Activated CD4-positive, alpha-beta T cell treated with anti-CD3 and anti-CD28 coated beads, Interleukin-2, amount 10 ng/mL, durations not matched to agents 7 days and 5 days (primary cell): ENCODE measurements at regions not wholly inside any gene's neighbourhood (a gene's known extent, or its start where the extent isn't known, plus 50 kb on each side); places are given as distances from the start of the nearest gene placed in this dataset.

Experiments
- CTCF ChIA-PET: fragments of 350-600 bp; sonication (Branson Sonifier 250); formaldehyde crosslinking; loops from one replicate; lab custom pipeline; 2021; ENCODE audit warnings: antibody characterized with exemption; lab: Charles Lee
- POLR2A ChIA-PET: fragments of 350-600 bp; sonication (Branson Sonifier 250); formaldehyde crosslinking; loops from one replicate; lab custom pipeline; 2021; ENCODE audit warnings: antibody characterized with exemption; lab: Charles Lee
- DNase-seq: peaks from one replicate; pipeline ENCODE4 v3.0.0-alpha.2; 2020
- H3K27ac Mint-ChIP-seq: one replicate; pipeline ENCODE4 v1.8.0; 2021; ENCODE audit warnings: mild to moderate bottlenecking, moderate library complexity, mixed read lengths
- H3K27me3 Mint-ChIP-seq: one replicate; pipeline ENCODE4 v1.8.0; 2021; ENCODE audit warnings: mixed read lengths
- H3K36me3 Mint-ChIP-seq: one replicate; pipeline ENCODE4 v1.8.0; 2021; ENCODE audit warnings: low read depth, mixed read lengths
- H3K4me1 Mint-ChIP-seq: one replicate; pipeline ENCODE4 v1.8.0; 2021; ENCODE audit warnings: mixed read lengths
- H3K4me3 Mint-ChIP-seq: one replicate; pipeline ENCODE4 v1.8.0; 2021; ENCODE audit warnings: mild to moderate bottlenecking, moderate library complexity, mixed read lengths
- H3K9me3 Mint-ChIP-seq: one replicate; pipeline ENCODE4 v1.8.0; 2021; ENCODE audit warnings: mixed read lengths

GRCh38 chr20:48482790-48483189, 345.0 kb downstream of the PREX1 start:
- Mint-ChIP-seq H3K27me3 (peaks cover 23% of the 10 kb centered on the region), H3K27ac (no peak overlapping the region), H3K9me3 (no peaks in the 10 kb centered on the region), H3K4me1 (no peaks in the 10 kb centered on the region), H3K36me3 (no peaks in the 10 kb centered on the region), H3K4me3 (no peak overlapping the region)
- no peak for DNase-seq
- ChIA-PET CTCF (interaction anchor here (0.7 to 0.8 kb wide), 2 partner anchors 10 to 389 kb away, joined by 3 to 4 read pairs; no protein-coding TSS in a partner anchor), POLR2A (no interaction called here)

- DNase-seq, result no peak
- Mint-ChIP-seq H3K27ac (no peak overlapping the region), H3K9me3 (no peaks in the 10 kb centered on the region), H3K36me3 (no peaks in the 10 kb centered on the region), H3K4me1 (no peaks in the 10 kb centered on the region), H3K4me3 (no peak overlapping the region), H3K27me3 (peaks cover 22% of the 10 kb centered on the region)
- POLR2A ChIA-PET, result no interaction called here
- CTCF ChIA-PET, result no interaction called here
These were observed 347.5 kb downstream of the PREX1 start for GRCh38 chr20:48480216-48480772.

DNA sequence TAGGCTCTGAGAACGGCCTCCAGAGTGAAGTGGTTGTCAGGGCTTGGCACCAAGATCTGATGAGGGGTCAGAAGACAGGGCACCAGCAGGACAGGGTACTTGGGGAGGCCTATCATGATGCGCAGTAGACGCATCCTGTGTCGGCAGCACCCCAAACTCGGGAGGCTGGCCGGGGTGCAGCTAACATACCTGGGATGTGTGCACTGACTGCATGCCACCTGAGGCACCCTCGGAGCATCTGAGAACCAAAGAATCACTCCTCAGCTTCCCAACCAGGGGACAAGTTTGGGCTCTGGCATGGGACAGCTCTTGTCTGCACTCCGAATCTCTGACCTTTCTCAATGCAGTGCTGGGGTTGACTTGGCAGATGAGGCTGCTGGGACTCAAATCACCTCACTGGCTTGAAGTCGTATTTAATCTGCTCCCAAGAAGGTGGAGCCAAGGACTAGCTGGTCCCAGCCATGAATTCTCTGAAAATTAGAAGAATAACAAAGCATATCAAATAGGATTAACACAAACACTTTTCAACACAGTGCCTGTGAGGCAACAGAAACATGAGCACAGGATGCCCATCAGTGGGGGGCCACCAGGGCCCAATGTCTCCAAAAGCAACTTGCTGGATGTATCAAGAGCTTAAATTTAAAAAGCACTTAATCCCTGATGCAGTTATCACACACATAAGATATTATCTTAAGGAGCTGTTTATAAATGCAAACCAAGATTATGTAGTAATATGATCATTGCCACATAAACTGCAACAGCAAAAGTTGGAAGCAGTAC, 348.8 kb downstream of the PREX1 start:
- Mint-ChIP-seq H3K4me1 (no peaks in the 10 kb centered on the region), H3K9me3 (no peaks in the 10 kb centered on the region), H3K27ac (no peak overlapping the region), H3K4me3 (no peak overlapping the region), H3K36me3 (no peaks in the 10 kb centered on the region), H3K27me3 (peaks cover 22% of the 10 kb centered on the region)
- ChIA-PET POLR2A (no interaction called here), CTCF (no interaction called here)
- DNase-seq, result no peak

- Mint-ChIP-seq H3K9me3 (no peaks in the 10 kb centered on the region), H3K36me3 (no peaks in the 10 kb centered on the region), H3K4me1 (no peaks in the 10 kb centered on the region), H3K4me3 (no peak overlapping the region), H3K27ac (no peak overlapping the region), H3K27me3 (peaks cover 22% of the 10 kb centered on the region)
- ChIA-PET CTCF (no interaction called here), POLR2A (no interaction called here)
- DNase-seq, result no peak
These were observed 349.4 kb downstream of the PREX1 start for GRCh38 chr20:48478370-48478769.

DNA sequence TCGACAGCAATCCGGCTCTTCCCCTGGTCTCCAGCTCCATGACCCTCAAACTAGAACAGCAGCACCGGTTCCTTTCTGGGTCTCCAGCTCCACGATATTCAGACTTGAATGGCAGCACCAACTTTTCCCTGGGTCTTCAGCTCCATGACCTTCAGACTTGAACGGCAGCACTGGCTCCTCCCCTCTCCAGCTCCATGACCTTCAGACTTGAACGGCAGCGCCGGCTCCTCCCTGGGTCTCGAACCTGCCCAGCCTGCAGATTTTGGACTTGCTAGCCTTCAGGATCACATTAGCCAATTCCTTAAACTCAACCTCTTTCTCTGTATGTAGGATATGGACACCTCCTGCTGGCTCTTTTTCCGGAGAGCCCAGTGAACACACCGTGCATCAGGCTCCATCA, 350.9 kb downstream of the PREX1 start:
- CTCF ChIA-PET, result no interaction called here
- H3K4me1 Mint-ChIP-seq, result no peaks in the 10 kb centered on the region
- no peak for DNase-seq
- H3K27ac Mint-ChIP-seq, result no peak overlapping the region
- no peaks in the 10 kb centered on the region for H3K9me3 Mint-ChIP-seq
- no peaks in the 10 kb centered on the region for H3K36me3 Mint-ChIP-seq
- H3K4me3 Mint-ChIP-seq, result no peak overlapping the region
- peaks cover 22% of the 10 kb centered on the region for H3K27me3 Mint-ChIP-seq
- POLR2A ChIA-PET, result no interaction called here

DNA sequence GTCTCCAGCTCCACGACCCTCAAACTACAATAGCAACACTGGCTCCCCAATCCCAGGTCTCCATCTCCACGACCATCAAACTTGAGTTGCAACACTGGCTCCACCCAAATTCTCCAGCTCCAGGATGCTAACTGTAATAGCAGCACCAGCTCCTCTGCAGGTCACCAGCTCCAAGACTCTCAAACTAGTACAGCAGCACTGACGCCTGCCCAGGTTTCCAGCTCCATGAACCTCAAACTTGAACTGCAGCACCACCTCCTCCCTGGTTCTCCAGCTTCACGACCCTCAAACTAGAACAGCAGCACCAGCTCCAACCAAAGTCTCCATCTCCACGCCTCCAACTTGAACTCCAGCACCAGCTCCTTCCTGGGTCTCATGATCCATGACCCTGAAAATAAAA, 353.8 kb downstream of the PREX1 start:
- Mint-ChIP-seq H3K36me3 (no peaks in the 10 kb centered on the region), H3K27me3 (peaks cover 3% of the 10 kb centered on the region), H3K9me3 (no peaks in the 10 kb centered on the region), H3K4me3 (no peak overlapping the region), H3K4me1 (no peaks in the 10 kb centered on the region), H3K27ac (no peak overlapping the region)
- CTCF ChIA-PET, result no interaction called here
- POLR2A ChIA-PET, result no interaction called here
- no peak for DNase-seq

GRCh38 chr20:48471759-48472408, 355.9 kb downstream of the PREX1 start:
- H3K4me1 Mint-ChIP-seq, result peaks cover 4% of the 10 kb centered on the region
- H3K27ac Mint-ChIP-seq, result no peak overlapping the region
- no peak for DNase-seq
- H3K27me3 Mint-ChIP-seq, result peaks cover 2% of the 10 kb centered on the region
- no peaks in the 10 kb centered on the region for H3K9me3 Mint-ChIP-seq
- H3K36me3 Mint-ChIP-seq, result no peaks in the 10 kb centered on the region
- H3K4me3 Mint-ChIP-seq, result no peak overlapping the region
- ChIA-PET CTCF (interaction anchor here (0.7 kb wide), 1 partner anchor 11 kb away, joined by 4 read pairs; no protein-coding TSS in a partner anchor), POLR2A (no interaction called here)

DNA sequence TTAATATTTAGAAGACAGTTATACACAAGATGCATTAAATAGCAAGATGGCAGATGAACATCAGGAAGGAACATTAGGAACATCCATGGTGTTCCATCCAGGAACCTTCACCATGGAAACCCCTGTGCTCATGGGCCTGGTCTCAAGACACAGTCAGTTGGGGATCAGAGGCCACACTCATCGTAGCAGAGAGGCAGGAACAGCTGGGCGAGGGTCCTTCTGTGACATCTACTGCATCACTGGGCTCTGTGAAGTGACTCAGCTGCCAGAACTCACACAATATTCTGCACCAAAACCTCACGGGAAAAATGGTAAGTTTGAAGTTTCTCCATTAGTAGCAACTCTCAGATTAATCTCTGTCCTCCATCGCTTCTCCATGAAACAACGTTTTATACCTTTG, 356.6 kb downstream of the PREX1 start:
- H3K27ac Mint-ChIP-seq, result no peak overlapping the region
- no peak overlapping the region for H3K4me3 Mint-ChIP-seq
- DNase-seq, result no peak

GRCh38 chr20:48470141-48470540, 357.7 kb downstream of the PREX1 start:
- DNase-seq, result no peak
- ChIA-PET POLR2A (no interaction called here), CTCF (no interaction called here)
- Mint-ChIP-seq H3K27ac (no peak overlapping the region), H3K4me1 (peaks cover 4% of the 10 kb centered on the region), H3K9me3 (no peaks in the 10 kb centered on the region), H3K27me3 (no peaks in the 10 kb centered on the region), H3K4me3 (no peak overlapping the region), H3K36me3 (no peaks in the 10 kb centered on the region)

More for the DNA sequence above, 356.6 kb downstream of the PREX1 start:
- no peaks in the 10 kb centered on the region for H3K36me3 Mint-ChIP-seq
- POLR2A ChIA-PET, result no interaction called here
- no peaks in the 10 kb centered on the region for H3K9me3 Mint-ChIP-seq
- H3K27me3 Mint-ChIP-seq, result peaks cover 2% of the 10 kb centered on the region
- CTCF ChIA-PET, result no interaction called here
- peaks cover 4% of the 10 kb centered on the region for H3K4me1 Mint-ChIP-seq

DNA sequence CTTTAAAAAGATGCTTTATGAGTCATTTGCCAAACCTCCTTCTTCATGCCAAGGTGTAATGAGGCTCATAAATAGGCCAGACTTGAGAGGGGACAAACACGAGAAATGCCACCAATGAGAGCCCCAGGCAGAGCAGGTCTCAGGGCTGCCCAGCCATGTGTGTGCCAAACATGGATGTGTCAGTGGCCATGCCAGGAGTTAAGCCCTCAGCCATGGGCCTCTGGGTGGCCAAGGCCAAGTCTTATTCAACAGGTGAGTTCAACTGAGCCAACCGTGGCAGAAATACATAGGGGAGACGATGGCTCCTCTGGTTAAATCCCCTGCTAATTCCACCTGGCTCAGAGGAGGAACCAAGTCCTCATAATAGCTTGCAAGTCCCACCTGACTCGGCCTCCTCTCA, 358.8 kb downstream of the PREX1 start:
- H3K27me3 Mint-ChIP-seq, result no peaks in the 10 kb centered on the region
- no peaks in the 10 kb centered on the region for H3K9me3 Mint-ChIP-seq
- POLR2A ChIA-PET, result no interaction called here
- no peak overlapping the region for H3K27ac Mint-ChIP-seq
- no peak overlapping the region for H3K4me3 Mint-ChIP-seq
- CTCF ChIA-PET, result no interaction called here
- H3K36me3 Mint-ChIP-seq, result no peaks in the 10 kb centered on the region
- no peak for DNase-seq
- H3K4me1 Mint-ChIP-seq, result peaks cover 4% of the 10 kb centered on the region

DNA sequence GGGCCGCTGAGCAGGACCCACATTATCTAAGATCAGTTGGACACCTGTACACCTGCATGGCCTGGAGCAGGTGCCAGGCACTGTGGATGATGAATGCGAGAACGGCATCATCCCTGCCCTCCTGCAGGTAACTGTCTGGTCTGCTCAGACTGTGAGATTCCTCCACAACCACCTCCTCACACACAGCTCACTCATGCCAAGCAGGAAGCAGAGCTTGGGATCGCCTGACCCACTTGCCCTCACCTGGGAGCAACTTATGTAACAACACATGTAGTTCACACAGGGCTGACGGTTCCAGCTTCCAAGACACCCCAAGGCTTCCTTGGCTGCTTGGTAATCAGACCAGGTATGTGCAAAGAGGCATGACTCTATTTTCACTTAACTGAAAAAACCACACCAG, 359.2 kb downstream of the PREX1 start:
- ChIA-PET CTCF (interaction anchor here (0.5 kb wide), 1 partner anchor 328 kb away, joined by 3 read pairs; no protein-coding TSS in a partner anchor), POLR2A (no interaction called here)
- Mint-ChIP-seq H3K4me1 (peaks cover 4% of the 10 kb centered on the region), H3K36me3 (no peaks in the 10 kb centered on the region), H3K27me3 (no peaks in the 10 kb centered on the region), H3K9me3 (no peaks in the 10 kb centered on the region), H3K27ac (no peak overlapping the region), H3K4me3 (no peak overlapping the region)
- DNase-seq, result no peak

DNA sequence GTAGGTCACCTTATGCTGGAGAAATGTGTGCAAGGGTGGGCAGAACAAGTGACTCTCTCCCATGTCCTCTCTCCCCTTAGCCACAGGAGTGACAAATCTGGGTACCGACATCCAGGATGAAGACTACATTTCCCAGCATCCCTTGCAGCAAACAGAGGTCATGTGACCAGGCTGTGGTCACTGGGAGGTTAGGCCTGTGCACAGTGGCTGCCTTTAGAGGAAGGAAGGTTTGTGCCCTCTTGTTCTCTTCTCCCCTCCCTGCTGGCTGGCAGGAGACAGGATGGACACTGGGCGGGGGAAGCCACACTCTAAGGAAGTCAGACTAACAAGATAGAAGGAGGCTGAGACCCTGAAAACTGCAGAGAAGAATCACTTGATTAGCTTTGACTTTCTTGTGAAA, 360.2 kb downstream of the PREX1 start:
- Mint-ChIP-seq H3K9me3 (no peaks in the 10 kb centered on the region), H3K4me3 (no peak overlapping the region), H3K27ac (no peak overlapping the region), H3K4me1 (peaks cover 4% of the 10 kb centered on the region), H3K36me3 (no peaks in the 10 kb centered on the region), H3K27me3 (no peaks in the 10 kb centered on the region)
- CTCF ChIA-PET, result no interaction called here
- POLR2A ChIA-PET, result no interaction called here
- peak; percentile 19 for DNase-seq

DNA sequence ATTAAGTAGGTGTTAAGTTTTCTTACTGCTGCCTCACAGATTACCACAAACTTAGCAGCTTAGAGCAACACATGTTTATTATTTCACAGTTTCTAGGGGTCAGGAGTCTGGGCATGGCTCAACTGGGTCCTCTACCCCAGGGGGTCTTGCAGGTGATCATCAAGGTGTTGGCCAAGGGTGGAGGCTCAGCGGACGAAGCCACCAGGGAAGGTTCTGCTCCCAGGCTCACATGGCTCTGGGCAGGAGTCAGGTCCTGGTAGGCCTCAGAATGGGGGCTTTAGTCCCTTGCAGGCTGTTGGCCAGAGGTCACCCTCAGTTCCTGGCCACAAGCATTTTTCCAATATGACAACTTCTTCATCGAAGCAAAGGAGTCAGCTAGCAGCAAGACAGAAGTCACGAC, 362.5 kb downstream of the PREX1 start:
- Mint-ChIP-seq H3K4me3 (no peak overlapping the region), H3K36me3 (no peaks in the 10 kb centered on the region), H3K9me3 (no peaks in the 10 kb centered on the region), H3K27ac (no peak overlapping the region), H3K4me1 (peaks cover 4% of the 10 kb centered on the region), H3K27me3 (peaks cover 7% of the 10 kb centered on the region)
- ChIA-PET CTCF (interaction anchor here (1.1 kb wide), 1 partner anchor 10 kb away, joined by 3 read pairs; no protein-coding TSS in a partner anchor), POLR2A (no interaction called here)
- DNase-seq, result no peak
